SK-MEL-5 (cell line): ENCODE measurements at regions not wholly inside any gene's neighbourhood (a gene's known extent, or its start where the extent isn't known, plus 50 kb on each side); places are given as distances from the start of the nearest gene placed in this dataset.
"Not testable (repeated sequence)": the region's sequence is repeated elsewhere in the genome, so short reads cannot be mapped to it uniquely, and the experiment has no call there.

Experiments
- DNase-seq: peaks from one replicate; pipeline ENCODE4 v3.0.0-alpha.2; 2016; ENCODE audit warnings: low read depth, low spot score
- in situ Hi-C: cut with HindIII; loops from 2 replicates; pipeline ENCODE4 v1.10.0; 2016; ENCODE audit warnings: low sequenced_read_pairs, high pct_unique_total_duplicates, low pct_unique_long_range_greater_than_20kb

DNA sequence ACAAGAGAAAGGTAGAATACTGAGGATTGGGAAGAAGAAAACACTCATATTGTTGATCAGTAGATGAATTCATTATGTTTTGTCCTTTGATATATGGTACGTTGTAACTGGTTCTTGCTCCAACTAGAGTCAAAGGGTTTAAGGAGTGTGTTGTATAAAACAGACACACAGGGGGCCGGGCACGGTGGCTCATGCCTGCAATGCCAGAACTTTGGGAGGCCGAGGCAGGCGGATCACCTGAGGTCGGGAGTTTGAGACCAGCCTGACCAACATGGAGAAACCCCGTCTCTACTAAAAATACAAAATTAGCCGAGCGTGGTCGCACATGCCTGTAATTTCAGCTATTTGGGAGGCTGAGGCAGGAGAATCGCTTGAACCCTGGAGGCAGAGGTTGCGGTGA lies 1624.0 kb upstream of the AGA start:
- DNase-seq, in situ Hi-C loops: not testable (repeated sequence)

DNA sequence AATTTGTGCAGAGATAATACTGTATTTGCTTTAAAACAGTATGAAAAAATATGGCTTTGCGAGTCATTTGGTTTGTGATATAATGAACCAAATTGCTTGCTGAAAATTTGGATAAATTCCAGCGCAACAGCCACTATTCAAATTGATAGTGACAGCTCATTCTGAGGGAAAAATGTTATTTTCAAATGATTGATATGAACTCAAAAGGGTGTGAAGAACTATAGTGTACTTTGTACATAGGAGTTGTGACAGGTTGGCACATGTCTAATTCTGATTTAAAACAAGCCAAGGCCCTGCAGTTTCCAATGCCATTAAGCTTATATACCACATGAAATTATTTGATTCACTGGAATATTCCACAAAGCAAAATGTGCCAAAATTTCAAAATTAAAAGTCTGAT lies 1628.9 kb upstream of the AGA start:
- in situ Hi-C loops, result no loop called here
- no peak for DNase-seq

DNA sequence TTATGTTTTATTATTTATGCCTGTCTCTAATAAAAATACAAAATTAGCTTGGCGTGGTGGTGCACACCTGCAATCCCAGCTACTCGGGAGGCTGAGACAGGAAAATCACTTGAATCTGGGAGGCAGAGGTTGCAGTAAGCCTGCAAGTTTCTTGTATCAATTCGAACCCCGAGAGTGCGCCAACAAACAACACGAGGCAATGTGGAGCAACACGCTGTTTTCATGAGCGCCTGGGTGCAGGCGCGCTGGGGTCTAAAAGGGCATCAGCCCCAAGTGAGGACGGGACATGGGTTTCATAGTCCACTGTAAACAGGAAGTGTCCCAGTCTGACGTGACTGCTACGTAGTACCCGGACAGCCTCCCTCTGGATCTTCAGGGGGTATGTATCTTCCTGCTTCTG lies 1634.6 kb upstream of the AGA start:
- peak; percentile 18 for DNase-seq
- in situ Hi-C loops, result no loop called here

DNA sequence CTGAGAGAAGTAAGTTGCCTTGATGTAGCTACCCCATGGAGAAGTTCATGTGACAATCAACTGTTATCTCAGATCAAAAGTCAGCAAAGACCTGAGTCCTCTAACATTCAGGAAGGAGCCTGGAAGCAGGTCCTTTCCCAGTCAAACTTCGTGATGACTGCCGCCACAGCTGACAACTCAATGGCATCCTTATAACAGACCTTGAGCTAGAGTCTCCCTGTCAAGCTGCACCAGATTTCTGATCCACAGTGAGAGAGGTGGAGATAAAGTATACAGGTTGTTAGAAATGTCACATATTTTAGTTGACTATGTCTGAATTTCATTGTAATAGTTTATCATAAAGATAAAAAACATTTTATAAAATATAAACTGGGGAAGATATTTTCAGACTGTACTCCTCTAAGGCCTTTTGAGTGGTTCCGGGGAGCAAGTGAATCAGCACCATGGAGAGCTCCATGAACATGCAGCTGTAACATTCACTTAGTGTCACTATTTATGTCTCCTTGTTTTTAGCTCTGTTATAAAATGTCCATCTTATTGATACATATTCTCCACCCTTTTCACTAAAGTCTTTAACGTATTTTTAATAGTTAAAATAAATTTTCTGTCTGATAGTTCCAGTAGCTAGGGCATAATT lies 1653.5 kb upstream of the AGA start:
- in situ Hi-C loops, result no loop called here
- no peak for DNase-seq

DNA sequence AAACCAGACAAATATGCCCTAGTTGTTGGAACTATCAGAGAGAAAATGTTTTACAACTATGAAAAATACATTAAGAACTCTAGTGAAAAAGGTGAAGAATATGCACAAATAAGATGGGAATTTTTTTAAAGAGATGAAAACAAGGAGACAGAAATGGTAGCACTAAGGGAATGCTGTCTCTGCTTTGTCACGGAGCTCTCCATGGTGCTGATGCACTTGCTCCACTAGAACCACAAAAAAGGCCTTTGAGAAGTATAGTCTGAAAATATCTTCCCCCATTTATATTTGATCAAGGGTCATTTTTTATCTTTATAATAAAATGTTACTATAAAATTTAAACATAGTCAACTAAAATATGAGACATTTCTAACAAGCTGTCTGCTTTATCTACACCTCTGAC lies 1655.5 kb upstream of the AGA start:
- DNase-seq, result no peak
- in situ Hi-C loops, result no loop called here

DNA sequence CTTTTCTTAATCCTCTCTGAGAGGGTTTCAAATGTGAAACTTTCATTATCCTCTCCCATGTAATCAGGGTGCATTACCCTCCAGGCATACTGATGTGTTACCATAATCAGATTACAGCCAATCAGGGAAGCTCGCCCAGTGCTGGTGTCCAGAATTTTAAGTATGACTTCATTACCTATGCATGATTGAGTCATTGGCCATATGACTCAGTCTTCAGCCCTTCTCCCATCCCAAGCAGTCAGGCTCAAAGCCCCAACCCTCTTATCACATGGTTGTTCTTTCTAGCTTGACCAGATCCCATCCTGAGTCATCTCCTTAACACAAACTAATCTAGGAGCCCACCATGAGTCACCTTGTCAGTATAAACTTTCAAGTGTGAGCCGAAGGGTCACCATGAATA lies 1668.1 kb upstream of the AGA start:
- in situ Hi-C loops, result no loop called here
- DNase-seq, result no peak

DNA sequence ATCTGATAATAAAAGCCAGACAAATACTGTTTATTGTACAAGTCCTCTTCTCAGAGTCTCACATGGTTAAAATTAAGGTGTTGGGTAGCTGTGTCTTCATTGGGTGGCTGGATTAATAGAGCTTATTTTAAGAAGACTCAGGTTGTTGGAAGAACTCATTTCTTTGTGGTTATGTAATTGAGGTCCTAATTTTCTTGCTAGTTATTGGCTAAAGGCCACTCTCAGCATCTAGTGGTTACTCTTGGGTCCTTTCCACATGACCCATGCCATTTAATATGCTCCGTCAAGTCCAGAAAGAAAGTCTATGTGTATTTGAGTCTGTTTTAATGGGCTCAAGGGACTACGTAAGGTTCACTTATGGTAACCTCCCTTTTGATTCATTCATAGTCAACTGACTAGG lies 1668.6 kb upstream of the AGA start:
- in situ Hi-C loops, result no loop called here
- no peak for DNase-seq

DNA sequence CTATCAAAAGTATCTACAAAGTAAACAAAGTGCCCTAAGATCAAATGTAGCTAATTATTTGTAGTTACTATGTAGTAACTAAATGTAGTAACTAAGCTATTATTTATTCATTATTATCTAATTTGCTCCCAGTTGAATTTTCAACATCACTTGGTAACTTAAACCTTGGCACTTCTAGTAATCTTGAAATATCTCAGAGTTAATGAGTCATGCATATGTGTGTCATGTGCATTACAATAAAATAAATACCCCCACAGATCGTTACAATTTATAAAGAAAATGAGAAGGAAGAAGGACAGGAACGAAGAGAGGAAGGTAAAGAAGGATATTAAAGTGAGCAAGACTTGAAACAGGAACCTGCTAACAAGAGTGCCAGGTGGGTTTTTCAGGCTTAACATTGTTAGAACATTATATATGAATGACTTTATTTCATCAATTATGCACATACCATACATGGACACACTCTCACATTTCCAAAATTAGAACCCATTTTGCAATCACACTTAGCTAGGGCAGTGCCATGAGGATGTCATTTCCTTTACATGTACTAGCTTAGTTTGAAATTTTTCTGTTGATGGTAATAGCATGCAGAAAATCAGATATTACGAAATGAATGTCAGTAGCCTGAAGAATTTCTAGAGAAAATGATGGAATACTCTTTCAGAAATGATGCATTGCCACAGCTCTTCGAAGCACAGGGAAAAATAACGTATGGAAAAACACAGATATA lies 1670.4 kb upstream of the AGA start:
- in situ Hi-C loops, result no loop called here
- DNase-seq, result no peak

DNA sequence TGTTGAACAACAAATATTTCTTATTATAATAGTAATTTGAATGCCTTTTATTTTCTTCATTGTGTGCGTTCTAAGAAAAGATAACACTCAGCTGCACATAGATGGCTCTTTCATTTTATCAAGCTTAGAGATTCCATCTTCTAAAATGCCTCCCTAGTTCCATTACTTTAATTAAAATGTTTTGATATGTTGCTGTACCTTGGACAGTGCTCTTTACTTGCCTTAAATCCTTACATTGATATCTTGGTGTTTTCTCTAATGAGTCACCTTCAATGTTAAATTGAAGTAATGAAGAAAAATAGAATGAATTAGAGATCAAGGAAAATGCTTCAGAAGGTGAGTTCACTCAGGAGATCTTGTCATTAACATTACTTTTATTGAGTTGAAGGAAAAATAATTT lies 1672.4 kb upstream of the AGA start:
- in situ Hi-C loops, result no loop called here
- no peak for DNase-seq

DNA sequence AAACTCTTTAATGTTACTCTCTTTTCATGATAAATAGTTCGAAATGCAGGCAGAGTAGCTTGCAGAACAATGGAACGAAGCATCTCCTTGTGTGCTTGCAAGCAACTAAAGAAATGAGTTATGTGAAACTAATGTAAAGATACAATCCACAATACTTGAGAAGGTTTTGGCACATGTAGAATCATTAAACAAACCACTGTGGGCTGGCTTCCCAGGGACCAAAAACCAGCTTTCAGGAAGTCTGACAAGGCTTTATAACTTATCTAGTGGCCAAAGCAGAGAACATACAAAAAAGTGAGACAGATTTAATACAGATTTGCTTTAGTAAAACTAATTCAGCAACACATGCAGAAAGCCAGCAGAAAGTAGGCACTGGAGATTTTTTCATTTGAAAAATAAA lies 1673.8 kb upstream of the AGA start:
- DNase-seq, result no peak
- in situ Hi-C loops, result no loop called here

DNA sequence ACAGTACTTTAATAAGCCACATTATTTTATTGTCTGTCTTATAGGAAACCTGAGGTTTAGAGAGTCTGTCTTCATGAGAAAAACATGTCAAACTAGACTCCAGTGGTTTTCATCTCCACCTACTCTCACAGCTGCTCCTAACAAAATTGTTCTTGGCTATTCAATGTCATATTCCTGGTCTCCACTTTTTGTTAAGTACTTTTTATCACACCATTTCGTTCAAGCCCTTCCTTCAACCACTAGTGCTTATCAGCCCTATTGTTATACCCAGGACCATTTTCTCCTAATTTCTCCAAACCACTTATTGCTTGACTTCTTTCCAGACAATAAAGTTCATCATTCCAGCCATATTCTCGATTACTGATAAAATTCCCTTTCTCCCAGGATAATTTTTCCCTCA lies 1674.3 kb upstream of the AGA start:
- in situ Hi-C loops, result no loop called here
- no peak for DNase-seq

DNA sequence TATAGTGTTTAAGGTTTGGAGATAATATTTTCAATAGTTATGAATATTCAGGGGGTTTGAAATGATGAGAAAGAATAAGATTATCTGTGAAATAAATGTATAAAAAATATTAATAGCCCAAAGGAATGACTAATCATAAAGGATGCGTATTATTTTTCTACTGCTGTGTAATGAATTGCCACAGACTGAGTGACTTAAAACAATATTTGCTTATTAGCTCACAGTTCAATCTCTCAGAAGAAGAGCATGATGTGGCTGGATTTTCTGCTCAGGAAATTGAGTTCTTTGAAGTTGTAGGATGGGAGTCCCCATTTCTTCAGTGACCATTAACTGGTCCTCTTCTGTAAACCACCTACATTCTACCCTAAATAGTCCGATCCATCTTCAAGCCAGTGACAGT lies 1680.8 kb upstream of the AGA start:
- no peak for DNase-seq
- in situ Hi-C loops, result no loop called here

DNA sequence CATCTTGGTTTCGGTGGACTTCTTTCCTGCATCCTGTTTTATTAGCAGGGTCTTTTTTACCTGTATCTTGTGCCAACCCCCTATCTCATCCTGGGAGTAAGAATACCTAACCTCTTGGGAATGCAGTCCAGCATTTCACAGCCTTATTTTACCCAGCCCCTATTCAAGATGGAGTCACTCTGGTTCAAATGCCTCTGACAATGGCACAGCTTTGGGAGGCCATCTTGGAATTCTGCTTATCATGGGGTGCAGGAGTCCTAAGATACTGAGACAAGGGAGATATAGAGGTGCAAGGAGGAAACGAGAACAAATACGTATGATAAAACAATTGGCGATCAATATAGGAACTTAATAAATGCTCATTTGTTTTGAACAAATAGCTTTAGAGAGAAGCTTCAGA lies 1682.2 kb upstream of the AGA start:
- no peak for DNase-seq
- in situ Hi-C loops, result no loop called here

DNA sequence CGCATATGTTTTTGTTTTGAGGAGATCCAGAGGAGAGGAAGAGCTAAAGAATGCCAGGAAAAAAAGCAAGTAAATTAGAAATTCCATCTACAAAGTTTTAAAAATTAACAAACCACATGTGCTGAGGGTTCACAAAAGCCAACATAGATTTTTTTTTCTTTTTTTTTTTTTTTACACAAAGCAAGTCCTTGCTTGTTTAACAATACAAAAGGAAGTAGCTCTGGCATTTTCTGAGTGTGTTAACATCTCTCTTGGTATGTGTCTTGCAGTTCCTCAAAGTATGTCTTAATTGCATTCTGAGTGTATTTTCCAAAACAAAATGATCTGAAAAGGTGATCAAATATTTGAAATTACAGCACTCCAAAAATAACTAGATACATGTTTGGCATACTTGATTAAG lies 1682.7 kb upstream of the AGA start:
- in situ Hi-C loops, result no loop called here
- no peak for DNase-seq

DNA sequence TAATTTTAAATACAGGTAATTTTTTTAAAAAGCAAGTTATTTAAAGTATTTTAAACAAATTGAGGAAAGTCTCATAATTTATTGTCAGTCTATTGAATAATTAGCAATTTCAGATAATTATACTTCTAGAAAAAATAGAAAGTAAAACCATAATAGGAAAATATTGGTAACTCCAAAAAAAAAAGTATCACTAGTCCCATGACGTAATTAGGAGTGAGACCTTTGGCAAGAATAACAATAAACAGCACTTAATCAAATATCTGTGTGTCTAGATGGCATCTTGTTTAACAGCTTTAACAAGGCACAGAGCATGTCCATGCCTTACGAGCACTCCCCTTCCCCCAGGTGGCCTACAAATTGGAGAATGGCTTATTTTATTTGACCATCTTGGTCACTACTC lies 1683.6 kb upstream of the AGA start:
- in situ Hi-C loops, result no loop called here
- no peak for DNase-seq

DNA sequence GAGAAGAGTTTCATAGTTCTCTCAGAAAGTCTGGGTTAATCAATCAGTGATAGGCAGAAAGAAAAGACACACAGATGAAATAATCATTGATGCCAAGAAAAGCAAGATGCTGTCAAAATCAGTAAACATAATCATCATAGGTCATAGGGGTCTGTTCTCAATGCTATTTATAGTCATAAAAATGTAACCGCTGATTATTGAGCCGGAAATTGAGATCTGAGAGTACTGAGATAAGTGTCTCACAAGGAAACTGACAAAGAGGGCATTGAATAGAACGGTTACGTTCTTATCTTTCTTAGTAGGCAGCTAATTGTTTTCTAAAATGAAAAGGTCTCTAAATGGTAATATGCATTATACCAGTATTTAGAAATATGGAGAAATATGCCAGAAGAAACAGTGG lies 1686.1 kb upstream of the AGA start:
- in situ Hi-C loops, result no loop called here
- no peak for DNase-seq

DNA sequence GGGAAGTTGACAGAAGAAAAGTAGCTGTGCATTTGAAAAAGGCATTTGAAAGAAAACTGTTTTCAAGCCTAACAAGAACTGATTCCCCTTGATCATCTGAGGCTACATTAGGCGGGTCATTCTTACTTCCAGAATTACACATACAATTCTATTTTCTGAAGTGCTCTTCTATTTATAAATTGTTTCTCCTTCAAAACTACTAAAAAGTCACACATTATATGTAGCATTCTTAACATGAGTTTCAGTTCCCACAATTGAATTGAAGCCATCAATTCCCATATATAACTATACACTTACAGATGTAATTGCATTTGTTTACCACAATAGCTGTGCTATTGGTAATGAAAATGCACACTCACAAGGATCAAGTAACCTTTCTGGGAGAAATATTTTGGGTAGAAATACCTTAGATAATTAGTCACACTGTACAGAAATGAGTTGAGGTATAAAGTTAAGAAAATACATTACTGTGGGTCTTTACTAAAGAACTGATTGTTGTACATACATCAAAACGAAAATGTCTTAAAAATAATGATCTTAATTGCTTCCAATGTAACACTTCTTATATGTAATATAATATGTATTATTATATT lies 1688.0 kb upstream of the AGA start:
- in situ Hi-C loops, result no loop called here
- DNase-seq, result no peak

DNA sequence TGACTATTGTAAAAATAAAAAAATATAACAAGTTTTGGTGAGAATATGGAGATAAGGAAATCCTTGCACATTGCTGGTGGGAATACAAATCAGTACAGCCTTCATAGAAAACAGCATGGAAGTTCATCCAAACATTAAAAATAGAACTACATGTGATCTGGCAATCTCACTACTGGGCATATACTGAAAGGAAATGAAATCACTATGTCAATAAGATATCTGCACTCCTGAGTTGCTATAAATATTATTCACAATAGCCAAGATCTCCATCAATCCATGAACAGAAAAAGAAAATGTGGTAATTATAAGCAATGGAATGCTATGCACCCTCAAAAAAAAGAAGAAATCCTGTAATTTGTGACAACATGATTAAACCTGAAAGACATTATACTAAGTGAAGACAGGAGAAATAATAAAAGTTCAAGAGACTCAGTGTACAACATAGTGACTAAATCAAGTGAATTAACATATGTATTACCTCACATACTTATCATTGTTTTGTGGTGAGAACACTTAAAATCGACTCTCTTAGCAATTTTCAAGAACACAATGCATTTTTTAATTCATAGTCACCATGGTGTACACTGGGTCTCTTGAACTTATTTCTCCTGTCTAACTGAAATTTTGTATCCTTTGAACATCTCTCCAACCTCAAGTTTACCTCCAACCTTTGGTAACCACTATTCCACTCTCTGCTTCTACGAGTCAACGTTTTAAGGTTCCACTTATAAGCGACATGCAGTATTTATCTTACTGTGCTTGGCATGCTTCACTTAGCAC lies 1703.7 kb upstream of the AGA start:
- in situ Hi-C loops, result no loop called here
- DNase-seq, result no peak

DNA sequence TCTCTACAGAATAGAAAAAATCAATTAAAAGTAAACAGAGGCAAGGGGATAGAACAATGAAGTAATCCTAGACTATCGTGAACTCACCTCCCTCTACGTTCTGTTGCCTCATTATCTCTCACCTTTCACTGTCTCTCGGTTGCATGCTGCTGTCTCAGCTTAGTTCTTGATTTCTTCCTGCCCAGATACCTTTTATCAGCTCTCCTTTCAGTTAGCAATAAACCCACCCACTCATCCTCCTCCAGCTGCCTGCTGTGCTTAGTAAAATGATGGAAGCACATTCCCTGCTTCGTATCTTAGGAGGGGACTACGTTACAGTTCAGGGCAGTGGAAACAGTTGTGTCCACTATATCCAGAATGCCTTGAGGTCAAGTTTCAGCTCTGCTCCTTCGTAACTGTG lies 1709.5 kb upstream of the AGA start:
- DNase-seq, result no peak
- in situ Hi-C loops, result no loop called here
